Panc1 (cell line): ENCODE measurements at regions not wholly inside any gene's neighbourhood (a gene's known extent, or its start where the extent isn't known, plus 50 kb on each side); places are given as distances from the start of the nearest gene placed in this dataset.
"Not testable (repeated sequence)": the region's sequence is repeated elsewhere in the genome, so short reads cannot be mapped to it uniquely, and the experiment has no call there.

ENCODE experiments used
- ATAC-seq: fragments of 200-7000 bp; cut with Tn5 transposase; 2 replicates; pipeline ENCODE4 v1.9.1; 2020; ENCODE audit warnings: mild to moderate bottlenecking, moderate library complexity
- BruUV-seq: library from RNA; stranded (reverse); fragments of 400-500 nt; replicated peaks from 2 replicates; lab custom pipeline; 2021; lab: Mats Ljungman, UMichigan
- CTCF ChIA-PET: fragments of 300-600 bp; sonication (Branson Sonifier 250); formaldehyde crosslinking; loops from one replicate; lab custom pipeline; 2022; ENCODE audit warnings: antibody characterized with exemption; lab: Charles Lee
- POLR2A ChIA-PET: fragments of 300-600 bp; sonication (Branson Sonifier 250); formaldehyde crosslinking; loops from one replicate; lab custom pipeline; 2022; ENCODE audit warnings: antibody characterized with exemption; lab: Charles Lee
- DNase-seq: peaks from one replicate; pipeline ENCODE4 v3.0.0-alpha.2; 2010; ENCODE audit warnings: low read depth, low spot score
- H3K27ac ChIP-seq: 2 replicates; pipeline ENCODE4 v1.5.1; 2011; ENCODE audit warnings: mild to moderate bottlenecking, low read length, inconsistent platforms
- H3K27me3 ChIP-seq: fragments of 200-500 bp; sonication (Bioruptor generic); 2 replicates; pipeline ENCODE4 v1.6.0; 2014; ENCODE audit warnings: low read length, inconsistent platforms; ENCODE audit not compliant: control insufficient read depth, insufficient read depth
- H3K36me3 ChIP-seq: fragments of 200-500 bp; sonication (Bioruptor generic); 2 replicates; pipeline ENCODE4 v1.5.1; 2014; ENCODE audit warnings: inconsistent platforms, mild to moderate bottlenecking, low read length, moderate library complexity; ENCODE audit not compliant: control insufficient read depth, insufficient read depth
- H3K4me1 ChIP-seq: 2 replicates; pipeline ENCODE4 v1.5.1; 2011; ENCODE audit warnings: inconsistent platforms, mild to moderate bottlenecking, low read length, moderate library complexity; ENCODE audit not compliant: control insufficient read depth, insufficient read depth
- H3K4me3 ChIP-seq, 2 experiments: 2 replicates each; pipeline ENCODE4 v1.5.1; 2011 to 2012; ENCODE audit warnings: low read depth in 2 of 2, low read length in 2 of 2, mild to moderate bottlenecking in 2 of 2, inconsistent platforms in 1 of 2, moderate library complexity in 1 of 2
- H3K9me3 ChIP-seq: fragments of 200-500 bp; sonication (Bioruptor generic); 2 replicates; pipeline ENCODE4 v1.5.1; 2014; ENCODE audit warnings: low read depth, mild to moderate bottlenecking, inconsistent platforms, low read length, moderate library complexity; ENCODE audit not compliant: control insufficient read depth, insufficient read depth
- POLR2AphosphoS5 ChIP-seq: IDR thresholded peaks from 2 replicates; pipeline ENCODE4 v1.6.1; 2012; ENCODE audit warnings: mild to moderate bottlenecking, low read depth, low read length, moderate library complexity
- SIN3A ChIP-seq: IDR thresholded peaks from 2 replicates; pipeline ENCODE4 v1.6.1; 2012; ENCODE audit warnings: low read depth, mild to moderate bottlenecking, low read length, moderate library complexity, borderline replicate concordance; ENCODE audit not compliant: insufficient read depth
- TCF7L2 ChIP-seq: IDR thresholded peaks from 2 replicates; pipeline ENCODE4 v1.6.1; 2011; ENCODE audit warnings: mild to moderate bottlenecking, low read depth, low read length, inconsistent platforms
- in situ Hi-C: cut with HindIII; loops from 2 replicates; pipeline ENCODE4 v1.10.0; 2016; ENCODE audit warnings: low sequenced_read_pairs, low pct_unique_long_range_greater_than_20kb
- intact Hi-C: fragments of 100-400 bp; cut with micrococcal nuclease; formaldehyde crosslinking; loops from one replicate; pipeline ENCODE4 v1.10.0; 2022; ENCODE audit not compliant: unreplicated experiment
- TF ChIP-seq, protein P1 (sequence below): fragments of 450-650 bp; IDR thresholded peaks from 2 replicates; pipeline ENCODE4 v1.5.1; 2017; ENCODE audit warnings: mild to moderate bottlenecking
- TF ChIP-seq, protein P2 (sequence below), 2 experiments: IDR thresholded peaks; 2 replicates each; pipeline ENCODE4 v1.6.1; 2011 to 2012; ENCODE audit warnings: low read depth in 2 of 2, control low read depth in 1 of 2, low read length in 1 of 2, mild to moderate bottlenecking in 1 of 2, moderate library complexity in 1 of 2; ENCODE audit not compliant: insufficient read depth in 1 of 2

DNA sequence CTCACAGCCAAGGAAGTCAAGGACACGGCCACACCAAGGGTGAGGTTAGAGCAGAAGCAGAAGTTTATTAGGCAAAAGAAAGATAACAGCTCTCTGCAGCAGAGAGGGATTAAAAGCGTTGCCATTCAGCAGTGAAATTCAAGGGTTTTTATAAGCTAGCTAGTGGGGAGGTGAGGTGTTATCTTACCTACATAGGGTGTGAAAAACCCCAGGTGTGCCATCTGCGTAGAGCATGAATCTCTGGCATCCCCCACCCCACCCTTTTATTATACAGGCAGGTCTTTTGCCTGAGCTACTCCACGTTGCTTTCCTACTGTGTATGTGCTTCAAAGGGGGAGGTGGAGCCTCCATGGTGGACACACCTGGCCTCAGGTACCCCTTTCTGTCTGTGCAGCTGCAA lies 135.4 kb downstream of the ARHGAP11B start:
- H3K36me3 ChIP-seq, H3K4me3 ChIP-seq, H3K27me3 ChIP-seq, CTCF ChIA-PET, in situ Hi-C loops, intact Hi-C loops, H3K9me3 ChIP-seq, BruUV-seq, POLR2A ChIA-PET, ATAC-seq, H3K27ac ChIP-seq, DNase-seq, H3K4me1 ChIP-seq: not testable (repeated sequence)

DNA sequence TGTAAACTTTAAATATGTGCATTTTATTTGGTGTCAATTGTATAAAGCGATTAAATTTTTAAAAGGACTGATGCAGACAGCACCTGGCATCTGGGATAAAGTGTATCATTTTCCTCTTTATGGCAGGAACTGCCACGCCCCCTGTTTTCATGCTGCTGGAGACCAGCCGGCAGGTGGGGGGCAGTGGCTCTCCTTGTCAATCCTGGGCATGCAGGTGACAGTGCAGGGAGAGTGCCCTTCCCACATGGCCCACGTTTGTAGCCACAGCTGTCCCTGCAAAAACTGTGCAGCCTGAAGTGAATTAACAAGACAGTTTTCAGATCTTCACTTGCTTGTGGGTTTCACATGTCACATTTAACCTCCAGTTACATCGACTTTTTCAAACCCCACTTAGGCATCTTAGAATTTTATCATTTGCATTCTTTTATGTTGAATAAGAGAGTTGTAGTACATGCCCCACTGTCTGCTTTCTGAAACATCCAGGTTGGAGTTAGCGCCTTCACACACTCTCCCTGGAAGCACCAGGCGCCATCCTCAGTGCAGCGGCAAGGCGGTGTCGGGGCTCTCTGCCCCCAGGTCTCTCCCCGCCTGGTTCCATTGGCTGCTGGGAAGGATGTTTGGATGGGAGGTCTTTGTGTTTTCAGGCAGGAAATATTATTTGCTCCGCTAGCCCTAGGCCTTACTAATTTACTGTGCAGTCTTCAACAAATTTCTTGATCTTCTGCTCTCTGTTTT lies 134.2 kb upstream of the FAN1 start:
- in situ Hi-C loops, H3K9me3 ChIP-seq, DNase-seq, ATAC-seq, H3K4me1 ChIP-seq, intact Hi-C loops, CTCF ChIA-PET, H3K4me3 ChIP-seq, H3K27me3 ChIP-seq, BruUV-seq, H3K36me3 ChIP-seq, POLR2A ChIA-PET, H3K27ac ChIP-seq: not testable (repeated sequence)

DNA sequence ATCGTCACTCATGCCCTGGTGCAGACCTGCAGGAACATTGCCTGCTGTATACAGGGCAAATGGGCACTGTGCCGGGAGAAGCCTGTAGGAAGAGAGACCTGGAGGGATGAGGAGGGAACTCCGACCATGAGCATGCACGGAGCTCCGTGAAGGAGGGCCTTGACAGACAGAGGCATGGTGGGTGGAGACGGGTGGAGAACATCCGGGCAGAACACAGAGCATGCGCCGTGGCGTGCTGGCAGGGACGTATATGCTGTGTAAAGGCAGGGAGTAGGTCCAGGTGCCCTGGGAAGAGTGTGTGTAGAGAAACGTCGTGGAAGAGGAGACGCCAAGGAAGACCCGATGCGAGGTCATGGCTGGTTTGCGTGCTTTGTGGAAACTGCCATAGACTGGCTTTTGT lies 133.0 kb upstream of the FAN1 start:
- in situ Hi-C loops: no loop called here
- CTCF ChIA-PET: no interaction called here
- no peaks in the 10 kb centered on the region for H3K36me3 ChIP-seq
- H3K4me1 ChIP-seq: no peaks in the 10 kb centered on the region
- H3K27me3 ChIP-seq: no peaks in the 10 kb centered on the region
- no TSS peak for BruUV-seq
- DNase-seq (no peak), ATAC-seq (no peak)
- H3K9me3 ChIP-seq: no peaks in the 10 kb centered on the region
- H3K27ac ChIP-seq: no peak overlapping the region
- POLR2A ChIA-PET: no interaction called here
- intact Hi-C loops: no loop called here
- no peak for TF ChIP-seq POLR2AphosphoS5
- no peak overlapping the region for H3K4me3 ChIP-seq

DNA sequence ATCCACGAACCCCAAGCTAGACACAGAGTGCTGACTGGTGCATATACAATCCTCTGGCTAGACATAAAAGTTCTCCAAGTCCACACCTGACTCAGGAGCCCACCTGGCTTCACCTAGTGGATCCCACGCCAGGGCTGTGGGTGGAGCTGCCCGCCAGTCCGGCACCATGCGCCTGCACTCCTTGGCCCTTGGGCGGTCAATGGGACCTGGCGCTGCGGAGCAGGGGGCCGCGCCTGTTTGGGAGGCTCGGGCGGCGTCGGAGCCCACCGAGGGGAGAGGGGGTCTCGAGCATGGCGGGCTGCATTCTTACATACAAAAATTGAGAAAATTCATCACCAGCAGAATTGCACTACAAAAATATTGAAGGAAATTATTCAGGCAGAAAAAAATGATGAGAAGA lies 120.7 kb upstream of the FAN1 start:
- in situ Hi-C loops: no loop called here

More for the DNA sequence above, 120.7 kb upstream of the FAN1 start:
- no peak overlapping the region for H3K27ac ChIP-seq
- H3K36me3 ChIP-seq: no peaks in the 10 kb centered on the region
- DNase-seq (no peak), ATAC-seq (no peak)
- H3K9me3 ChIP-seq: no peaks in the 10 kb centered on the region
- no peak overlapping the region for H3K4me3 ChIP-seq
- no peaks in the 10 kb centered on the region for H3K27me3 ChIP-seq
- no peaks in the 10 kb centered on the region for H3K4me1 ChIP-seq
- POLR2A ChIA-PET: no interaction called here
- no peak for TF ChIP-seq POLR2AphosphoS5
- no peak for TF ChIP-seq TCF7L2
- TF ChIP-seq, protein P1, sequence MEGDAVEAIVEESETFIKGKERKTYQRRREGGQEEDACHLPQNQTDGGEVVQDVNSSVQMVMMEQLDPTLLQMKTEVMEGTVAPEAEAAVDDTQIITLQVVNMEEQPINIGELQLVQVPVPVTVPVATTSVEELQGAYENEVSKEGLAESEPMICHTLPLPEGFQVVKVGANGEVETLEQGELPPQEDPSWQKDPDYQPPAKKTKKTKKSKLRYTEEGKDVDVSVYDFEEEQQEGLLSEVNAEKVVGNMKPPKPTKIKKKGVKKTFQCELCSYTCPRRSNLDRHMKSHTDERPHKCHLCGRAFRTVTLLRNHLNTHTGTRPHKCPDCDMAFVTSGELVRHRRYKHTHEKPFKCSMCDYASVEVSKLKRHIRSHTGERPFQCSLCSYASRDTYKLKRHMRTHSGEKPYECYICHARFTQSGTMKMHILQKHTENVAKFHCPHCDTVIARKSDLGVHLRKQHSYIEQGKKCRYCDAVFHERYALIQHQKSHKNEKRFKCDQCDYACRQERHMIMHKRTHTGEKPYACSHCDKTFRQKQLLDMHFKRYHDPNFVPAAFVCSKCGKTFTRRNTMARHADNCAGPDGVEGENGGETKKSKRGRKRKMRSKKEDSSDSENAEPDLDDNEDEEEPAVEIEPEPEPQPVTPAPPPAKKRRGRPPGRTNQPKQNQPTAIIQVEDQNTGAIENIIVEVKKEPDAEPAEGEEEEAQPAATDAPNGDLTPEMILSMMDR: no peak
- TF ChIP-seq SIN3A: no peak
- TF ChIP-seq, protein P2, sequence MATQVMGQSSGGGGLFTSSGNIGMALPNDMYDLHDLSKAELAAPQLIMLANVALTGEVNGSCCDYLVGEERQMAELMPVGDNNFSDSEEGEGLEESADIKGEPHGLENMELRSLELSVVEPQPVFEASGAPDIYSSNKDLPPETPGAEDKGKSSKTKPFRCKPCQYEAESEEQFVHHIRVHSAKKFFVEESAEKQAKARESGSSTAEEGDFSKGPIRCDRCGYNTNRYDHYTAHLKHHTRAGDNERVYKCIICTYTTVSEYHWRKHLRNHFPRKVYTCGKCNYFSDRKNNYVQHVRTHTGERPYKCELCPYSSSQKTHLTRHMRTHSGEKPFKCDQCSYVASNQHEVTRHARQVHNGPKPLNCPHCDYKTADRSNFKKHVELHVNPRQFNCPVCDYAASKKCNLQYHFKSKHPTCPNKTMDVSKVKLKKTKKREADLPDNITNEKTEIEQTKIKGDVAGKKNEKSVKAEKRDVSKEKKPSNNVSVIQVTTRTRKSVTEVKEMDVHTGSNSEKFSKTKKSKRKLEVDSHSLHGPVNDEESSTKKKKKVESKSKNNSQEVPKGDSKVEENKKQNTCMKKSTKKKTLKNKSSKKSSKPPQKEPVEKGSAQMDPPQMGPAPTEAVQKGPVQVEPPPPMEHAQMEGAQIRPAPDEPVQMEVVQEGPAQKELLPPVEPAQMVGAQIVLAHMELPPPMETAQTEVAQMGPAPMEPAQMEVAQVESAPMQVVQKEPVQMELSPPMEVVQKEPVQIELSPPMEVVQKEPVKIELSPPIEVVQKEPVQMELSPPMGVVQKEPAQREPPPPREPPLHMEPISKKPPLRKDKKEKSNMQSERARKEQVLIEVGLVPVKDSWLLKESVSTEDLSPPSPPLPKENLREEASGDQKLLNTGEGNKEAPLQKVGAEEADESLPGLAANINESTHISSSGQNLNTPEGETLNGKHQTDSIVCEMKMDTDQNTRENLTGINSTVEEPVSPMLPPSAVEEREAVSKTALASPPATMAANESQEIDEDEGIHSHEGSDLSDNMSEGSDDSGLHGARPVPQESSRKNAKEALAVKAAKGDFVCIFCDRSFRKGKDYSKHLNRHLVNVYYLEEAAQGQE (IDR thresholded peaks at IDR 0.05; ENCODE audit: insufficient read depth in 1 of 2, low read depth in 2 of 2, low read length in 1 of 2): no peak
- CTCF ChIA-PET: interaction anchor here (0.6 kb wide), 1 partner anchor 431 kb away, joined by 3 read pairs; no protein-coding TSS in a partner anchor
- no TSS peak for BruUV-seq
- intact Hi-C loops: no loop called here
